ENCODE measurements at regions not wholly inside any gene's neighbourhood (a gene's known extent, or its start where the extent isn't known, plus 50 kb on each side); places are given as distances from the start of the nearest gene placed in this dataset.

GRCh38 chr9:78927099-78927940 lies 630.4 kb downstream of the PSAT1 start:
- DNase-seq: no peak

- peak; percentile 14 for DNase-seq
Measured at GRCh38 chr9:78928625-78929405, 631.9 kb downstream of the PSAT1 start.

- DNase-seq: no peak
Measured at GRCh38 chr9:78930281-78930680, 633.4 kb downstream of the PSAT1 start.

GRCh38 chr9:78932849-78933627 lies 636.1 kb downstream of the PSAT1 start:
- DNase-seq: no peak

GRCh38 chr9:78934880-78935279 lies 636.9 kb upstream of the TLE4 start:
- DNase-seq: no peak

- DNase-seq: no peak
Measured at GRCh38 chr9:78938821-78939220, 632.9 kb upstream of the TLE4 start.

- peak; percentile 33 for DNase-seq
Measured at GRCh38 chr9:78939311-78940065, 632.3 kb upstream of the TLE4 start.

- DNase-seq: no peak
Measured at GRCh38 chr9:78940121-78940855, 631.5 kb upstream of the TLE4 start.

- DNase-seq: no peak
Measured at GRCh38 chr9:78954286-78954685, 617.5 kb upstream of the TLE4 start.

GRCh38 chr9:78958892-78959291 lies 612.9 kb upstream of the TLE4 start:
- peak; percentile 17 for DNase-seq

- no peak for DNase-seq
Measured at GRCh38 chr9:78962156-78962555, 609.6 kb upstream of the TLE4 start.

GRCh38 chr9:78963911-78964310 lies 607.9 kb upstream of the TLE4 start:
- no peak for DNase-seq

- DNase-seq: no peak
Measured at GRCh38 chr9:78967596-78968217, 604.1 kb upstream of the TLE4 start.

GRCh38 chr9:78970375-78970774 lies 601.4 kb upstream of the TLE4 start:
- DNase-seq: no peak

- peak; percentile 53 for DNase-seq
Measured at GRCh38 chr9:78971540-78971939, 600.2 kb upstream of the TLE4 start.

GRCh38 chr9:78972303-78972999 lies 599.3 kb upstream of the TLE4 start:
- DNase-seq: peak; percentile 74

- no peak for DNase-seq
Measured at GRCh38 chr9:78973907-78974306, 597.9 kb upstream of the TLE4 start.

GRCh38 chr9:78982849-78983248 lies 588.9 kb upstream of the TLE4 start:
- DNase-seq: no peak

- no peak for DNase-seq
Measured at GRCh38 chr9:78985084-78985738, 586.6 kb upstream of the TLE4 start.

GRCh38 chr9:78986446-78986845 lies 585.3 kb upstream of the TLE4 start:
- DNase-seq: no peak
